ENCODE measurements at regions not wholly inside any gene's neighbourhood (a gene's known extent, or its start where the extent isn't known, plus 50 kb on each side); places are given as distances from the start of the nearest gene placed in this dataset.

GRCh38 chr11:134987822-134988221, 575.8 kb upstream of the B3GAT1 start:
- TF ChIP-seq CTCF (IDR thresholded peaks at IDR 0.05 in 2 of 3, conservative IDR thresholded peaks at IDR 0.05 in 1 of 3; ENCODE audit: borderline replicate concordance in 1 of 3, insufficient read depth in 1 of 3, low read depth in 2 of 3, low read length in 2 of 3) = no peak
- TF ChIP-seq TCF7L2 (IDR thresholded peaks at IDR 0.05; ENCODE audit: borderline replicate concordance, extremely low read depth, insufficient read depth, insufficient read length) = no peak

Measured in HCT116 (cell line).